Fibroblast of lung (primary cell): ENCODE measurements at regions not wholly inside any gene's neighbourhood (a gene's known extent, or its start where the extent isn't known, plus 50 kb on each side); places are given as distances from the start of the nearest gene placed in this dataset.
A peak's percentile ranks its signal among the peaks of the same experiment; 100 is the strongest.
"Not testable (repeated sequence)": the region's sequence is repeated elsewhere in the genome, so short reads cannot be mapped to it uniquely, and the experiment has no call there.

Experiments
- DNase-seq, 2 donors: peaks; one replicate each; pipeline versions ENCODE4 v3.0.0 to v3.0.0-alpha.2; 2010; ENCODE audit warnings: low read depth in 2 of 2
- H2AFZ ChIP-seq: 2 replicates; pipeline ENCODE4 v1.5.1; 2012; ENCODE audit warnings: low read length, control low read depth, inconsistent platforms
- H3K27ac ChIP-seq: 2 replicates; pipeline ENCODE4 v1.5.1; 2011; ENCODE audit warnings: low read length, control low read depth; ENCODE audit not compliant: insufficient read depth
- H3K27me3 ChIP-seq: 2 replicates; pipeline ENCODE4 v1.5.1; 2011; ENCODE audit warnings: mild to moderate bottlenecking, low read length; ENCODE audit not compliant: control insufficient read depth, insufficient read depth
- H3K36me3 ChIP-seq: 2 replicates; pipeline ENCODE4 v1.5.1; 2011; ENCODE audit warnings: low read length; ENCODE audit not compliant: control insufficient read depth, insufficient read depth
- H3K4me1 ChIP-seq: 2 replicates; pipeline ENCODE4 v1.5.1; 2011; ENCODE audit warnings: low read length; ENCODE audit not compliant: control insufficient read depth, insufficient read depth; ENCODE audit errors: extremely low read depth
- H3K4me2 ChIP-seq: 2 replicates; pipeline ENCODE4 v1.5.1; 2011; ENCODE audit warnings: low read length, control low read depth; ENCODE audit not compliant: insufficient read depth; ENCODE audit errors: extremely low read depth
- H3K4me3 ChIP-seq, 4 experiments: fragments of 200-600 bp in 1 of 4; sonication (generic) in 1 of 4; replicated peaks in 1 of 4; 2 replicates each; pipeline ENCODE4 v1.5.1; 2011 to 2016; ENCODE audit warnings: low read length in 4 of 4, low read depth in 3 of 4, mild to moderate bottlenecking in 3 of 4, control low read depth in 2 of 4, inconsistent platforms in 1 of 4, mixed read lengths in 1 of 4; ENCODE audit not compliant: insufficient read depth in 1 of 4; ENCODE audit errors: control extremely low read depth in 1 of 4
- H3K79me2 ChIP-seq: 2 replicates; pipeline ENCODE4 v1.5.1; 2012; ENCODE audit warnings: mild to moderate bottlenecking, low read length, inconsistent platforms; ENCODE audit not compliant: control insufficient read depth, insufficient read depth
- H3K9ac ChIP-seq: 2 replicates; pipeline ENCODE4 v1.5.1; 2011; ENCODE audit warnings: mild to moderate bottlenecking, low read length, control low read depth; ENCODE audit not compliant: insufficient read depth
- H3K9me3 ChIP-seq: 2 replicates; pipeline ENCODE4 v1.5.1; 2012; ENCODE audit warnings: low read depth, low read length; ENCODE audit not compliant: control insufficient read depth, insufficient read depth
- H4K20me1 ChIP-seq: 2 replicates; pipeline ENCODE4 v1.5.1; 2011; ENCODE audit warnings: low read length; ENCODE audit not compliant: control insufficient read depth, insufficient read depth; ENCODE audit errors: extremely low read depth
- CTCF ChIP-seq, 2 donors: IDR thresholded peaks in 1 of 2; conservative IDR thresholded peaks in 1 of 2; 1 replicate in 1 of 2; 2 replicates in 1 of 2; pipeline ENCODE4 v1.5.1; 2011 to 2012; ENCODE audit warnings: low read length in 2 of 2, control low read depth in 1 of 2, inconsistent platforms in 1 of 2, low read depth in 1 of 2, mild to moderate bottlenecking in 1 of 2
- EZH2 ChIP-seq: IDR thresholded peaks from 2 replicates; pipeline ENCODE4 v1.5.1; 2012; ENCODE audit warnings: low read length, control low read depth, mild to moderate bottlenecking; ENCODE audit errors: missing control alignments

GRCh38 chr5:109558952-109559351 is 130.8 kb upstream of the MAN2A1 start:
- no peaks in the 10 kb centered on the region for H3K79me2 ChIP-seq
- H3K36me3 ChIP-seq: no peaks in the 10 kb centered on the region
- H3K9ac ChIP-seq: no peak overlapping the region
- no peak overlapping the region for H3K27ac ChIP-seq
- no peaks in the 10 kb centered on the region for H4K20me1 ChIP-seq
- H3K27me3 ChIP-seq: no peaks in the 10 kb centered on the region
- no peak overlapping the region for H3K4me3 ChIP-seq
- H2AFZ ChIP-seq: no peak overlapping the region
- peak in 1 of 2 donors; percentile 39 for DNase-seq
- H3K4me1 ChIP-seq: no peaks in the 10 kb centered on the region
- no peaks in the 10 kb centered on the region for H3K9me3 ChIP-seq
- H3K4me2 ChIP-seq: no peak overlapping the region
- no peak for TF ChIP-seq EZH2
- TF ChIP-seq CTCF (conservative IDR thresholded peaks at IDR 0.05 in 1 of 2, IDR thresholded peaks at IDR 0.05 in 1 of 2; ENCODE audit: low read depth in 1 of 2, low read length in 2 of 2): no peak

- Histone ChIP-seq H3K4me1 (no peaks in the 10 kb centered on the region), H2AFZ (no peak overlapping the region), H3K9me3 (no peaks in the 10 kb centered on the region), H4K20me1 (no peaks in the 10 kb centered on the region), H3K4me3 (no peak overlapping the region), H3K79me2 (no peaks in the 10 kb centered on the region), H3K9ac (no peak overlapping the region), H3K36me3 (no peaks in the 10 kb centered on the region), H3K27me3 (no peaks in the 10 kb centered on the region), H3K4me2 (no peak overlapping the region), H3K27ac (no peak overlapping the region)
- DNase-seq: peak in 1 of 2 donors; percentile 30
- no peak for TF ChIP-seq CTCF (conservative IDR thresholded peaks at IDR 0.05 in 1 of 2, IDR thresholded peaks at IDR 0.05 in 1 of 2; ENCODE audit: low read depth in 1 of 2, low read length in 2 of 2)
- no peak for TF ChIP-seq EZH2
Measured at GRCh38 chr5:109558364-109558763, 131.4 kb upstream of the MAN2A1 start.

- Histone ChIP-seq H3K4me1 (no peaks in the 10 kb centered on the region), H2AFZ (no peak overlapping the region), H3K9me3 (no peaks in the 10 kb centered on the region), H3K4me2 (no peak overlapping the region), H3K4me3 (no peak overlapping the region), H3K27ac (no peak overlapping the region), H3K79me2 (no peaks in the 10 kb centered on the region), H4K20me1 (no peaks in the 10 kb centered on the region), H3K27me3 (no peaks in the 10 kb centered on the region), H3K36me3 (no peaks in the 10 kb centered on the region), H3K9ac (no peak overlapping the region)
- TF ChIP-seq CTCF (conservative IDR thresholded peaks at IDR 0.05 in 1 of 2, IDR thresholded peaks at IDR 0.05 in 1 of 2; ENCODE audit: low read depth in 1 of 2, low read length in 2 of 2): no peak
- no peak for TF ChIP-seq EZH2
- no peak for DNase-seq
Measured at GRCh38 chr5:109553846-109554245, 135.9 kb upstream of the MAN2A1 start.

GRCh38 chr5:109551234-109551633 is 138.5 kb upstream of the MAN2A1 start:
- H3K79me2 ChIP-seq, H3K36me3 ChIP-seq, H3K4me3 ChIP-seq, H3K27ac ChIP-seq, DNase-seq, H3K9me3 ChIP-seq, H3K4me2 ChIP-seq, H3K4me1 ChIP-seq, H2AFZ ChIP-seq, H4K20me1 ChIP-seq, H3K27me3 ChIP-seq, H3K9ac ChIP-seq: not testable (repeated sequence)
